ENCODE measurements at regions not wholly inside any gene's neighbourhood (a gene's known extent, or its start where the extent isn't known, plus 50 kb on each side); places are given as distances from the start of the nearest gene placed in this dataset.

DNA sequence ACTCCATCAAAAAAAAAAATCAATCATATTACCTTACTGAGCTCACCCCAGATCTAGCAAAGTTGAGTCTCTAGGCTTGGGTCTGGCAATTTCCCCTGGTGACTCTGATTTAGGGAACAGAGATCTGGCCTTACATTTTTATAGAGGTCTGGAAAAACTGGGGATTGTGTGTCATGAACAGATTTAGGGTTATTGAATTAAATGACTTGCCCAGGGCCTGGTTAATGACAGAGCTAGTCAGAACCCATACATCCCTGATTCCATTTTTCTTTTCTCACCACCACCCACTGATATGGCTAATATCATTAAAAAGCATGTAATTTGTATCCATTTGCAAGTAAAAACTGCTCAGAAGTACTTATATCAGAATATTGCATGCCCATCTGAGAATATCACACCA, 163.4 kb upstream of the OGFRL1 start:
- TF ChIP-seq, protein P1, sequence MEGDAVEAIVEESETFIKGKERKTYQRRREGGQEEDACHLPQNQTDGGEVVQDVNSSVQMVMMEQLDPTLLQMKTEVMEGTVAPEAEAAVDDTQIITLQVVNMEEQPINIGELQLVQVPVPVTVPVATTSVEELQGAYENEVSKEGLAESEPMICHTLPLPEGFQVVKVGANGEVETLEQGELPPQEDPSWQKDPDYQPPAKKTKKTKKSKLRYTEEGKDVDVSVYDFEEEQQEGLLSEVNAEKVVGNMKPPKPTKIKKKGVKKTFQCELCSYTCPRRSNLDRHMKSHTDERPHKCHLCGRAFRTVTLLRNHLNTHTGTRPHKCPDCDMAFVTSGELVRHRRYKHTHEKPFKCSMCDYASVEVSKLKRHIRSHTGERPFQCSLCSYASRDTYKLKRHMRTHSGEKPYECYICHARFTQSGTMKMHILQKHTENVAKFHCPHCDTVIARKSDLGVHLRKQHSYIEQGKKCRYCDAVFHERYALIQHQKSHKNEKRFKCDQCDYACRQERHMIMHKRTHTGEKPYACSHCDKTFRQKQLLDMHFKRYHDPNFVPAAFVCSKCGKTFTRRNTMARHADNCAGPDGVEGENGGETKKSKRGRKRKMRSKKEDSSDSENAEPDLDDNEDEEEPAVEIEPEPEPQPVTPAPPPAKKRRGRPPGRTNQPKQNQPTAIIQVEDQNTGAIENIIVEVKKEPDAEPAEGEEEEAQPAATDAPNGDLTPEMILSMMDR (IDR thresholded peaks at IDR 0.05) = no peak
- TF ChIP-seq POLR2AphosphoS5 (IDR thresholded peaks at IDR 0.05; ENCODE audit: low read depth, low read length) (no peak), TCF7L2 (IDR thresholded peaks at IDR 0.05; ENCODE audit: low read depth, low read length) (no peak)
- TF ChIP-seq, protein P2, sequence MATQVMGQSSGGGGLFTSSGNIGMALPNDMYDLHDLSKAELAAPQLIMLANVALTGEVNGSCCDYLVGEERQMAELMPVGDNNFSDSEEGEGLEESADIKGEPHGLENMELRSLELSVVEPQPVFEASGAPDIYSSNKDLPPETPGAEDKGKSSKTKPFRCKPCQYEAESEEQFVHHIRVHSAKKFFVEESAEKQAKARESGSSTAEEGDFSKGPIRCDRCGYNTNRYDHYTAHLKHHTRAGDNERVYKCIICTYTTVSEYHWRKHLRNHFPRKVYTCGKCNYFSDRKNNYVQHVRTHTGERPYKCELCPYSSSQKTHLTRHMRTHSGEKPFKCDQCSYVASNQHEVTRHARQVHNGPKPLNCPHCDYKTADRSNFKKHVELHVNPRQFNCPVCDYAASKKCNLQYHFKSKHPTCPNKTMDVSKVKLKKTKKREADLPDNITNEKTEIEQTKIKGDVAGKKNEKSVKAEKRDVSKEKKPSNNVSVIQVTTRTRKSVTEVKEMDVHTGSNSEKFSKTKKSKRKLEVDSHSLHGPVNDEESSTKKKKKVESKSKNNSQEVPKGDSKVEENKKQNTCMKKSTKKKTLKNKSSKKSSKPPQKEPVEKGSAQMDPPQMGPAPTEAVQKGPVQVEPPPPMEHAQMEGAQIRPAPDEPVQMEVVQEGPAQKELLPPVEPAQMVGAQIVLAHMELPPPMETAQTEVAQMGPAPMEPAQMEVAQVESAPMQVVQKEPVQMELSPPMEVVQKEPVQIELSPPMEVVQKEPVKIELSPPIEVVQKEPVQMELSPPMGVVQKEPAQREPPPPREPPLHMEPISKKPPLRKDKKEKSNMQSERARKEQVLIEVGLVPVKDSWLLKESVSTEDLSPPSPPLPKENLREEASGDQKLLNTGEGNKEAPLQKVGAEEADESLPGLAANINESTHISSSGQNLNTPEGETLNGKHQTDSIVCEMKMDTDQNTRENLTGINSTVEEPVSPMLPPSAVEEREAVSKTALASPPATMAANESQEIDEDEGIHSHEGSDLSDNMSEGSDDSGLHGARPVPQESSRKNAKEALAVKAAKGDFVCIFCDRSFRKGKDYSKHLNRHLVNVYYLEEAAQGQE (IDR thresholded peaks at IDR 0.05; ENCODE audit: insufficient read depth in 1 of 2, low read depth in 2 of 2, low read length in 1 of 2) = no peak
